ENCODE measurements at regions not wholly inside any gene's neighbourhood (a gene's known extent, or its start where the extent isn't known, plus 50 kb on each side); places are given as distances from the start of the nearest gene placed in this dataset.

DNA sequence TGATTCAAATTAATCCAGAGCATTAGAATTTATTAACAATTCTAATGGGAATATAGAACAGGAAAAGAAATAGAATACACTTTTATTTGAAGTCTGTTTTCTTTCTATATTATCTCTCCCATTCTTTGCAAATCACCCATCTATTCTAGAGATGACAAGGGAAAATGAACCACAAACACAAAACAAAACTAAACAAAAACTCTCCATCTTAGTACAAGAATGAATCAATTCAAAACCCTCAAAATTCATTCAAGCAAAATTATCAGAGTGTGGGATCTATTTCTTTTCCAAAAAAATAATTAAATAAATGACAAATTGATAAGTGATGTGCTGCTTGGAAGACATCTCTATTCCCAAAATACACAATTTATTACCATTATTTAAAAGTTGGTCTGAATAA is 400.1 kb upstream of the NWD2 start:
- DNase-seq: no peak
- H3K4me1 Mint-ChIP-seq: no peaks in the 10 kb centered on the region

DNA sequence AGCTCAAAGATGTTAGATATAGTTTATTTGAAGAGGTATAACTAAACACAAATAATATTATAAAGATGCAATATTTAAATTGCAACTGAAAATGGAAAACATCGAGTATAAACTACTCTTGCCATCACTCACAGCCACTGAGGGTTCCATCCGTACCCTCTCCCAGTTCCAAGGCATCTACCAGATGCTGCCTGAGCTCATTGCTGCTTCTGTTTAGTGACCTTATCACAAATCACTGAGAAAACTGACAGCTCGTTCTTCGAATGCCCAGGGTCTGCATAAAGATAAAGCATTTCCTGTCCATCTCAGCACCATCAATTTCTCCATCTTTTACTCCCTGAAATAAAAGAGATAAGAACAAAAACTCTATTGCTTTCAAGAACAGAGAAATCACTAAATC is 391.7 kb upstream of the NWD2 start:
- ATAC-seq (ENCODE audit: low read depth): no peak
- H4K20me1 ChIP-seq (ENCODE audit: control insufficient read depth, insufficient read depth, low read length, poor library complexity, severe bottlenecking): no peaks in the 10 kb centered on the region
- no peak overlapping the region for H3K27ac Mint-ChIP-seq
- WGBS (ENCODE audit: insufficient coverage): 77% methylated on average over 4 of the region's 4 CpGs
- no peak overlapping the region for H3K9ac ChIP-seq (ENCODE audit: low read length)
- H2AFZ ChIP-seq (ENCODE audit: insufficient read depth, low read depth, low read length, poor library complexity, severe bottlenecking): no peak overlapping the region
- no peak for TF ChIP-seq EZH2 (IDR thresholded peaks at IDR 0.05; ENCODE audit: borderline replicate concordance, insufficient read depth, low read depth, low read length, poor library complexity, severe bottlenecking)
- TF ChIP-seq, protein P1, sequence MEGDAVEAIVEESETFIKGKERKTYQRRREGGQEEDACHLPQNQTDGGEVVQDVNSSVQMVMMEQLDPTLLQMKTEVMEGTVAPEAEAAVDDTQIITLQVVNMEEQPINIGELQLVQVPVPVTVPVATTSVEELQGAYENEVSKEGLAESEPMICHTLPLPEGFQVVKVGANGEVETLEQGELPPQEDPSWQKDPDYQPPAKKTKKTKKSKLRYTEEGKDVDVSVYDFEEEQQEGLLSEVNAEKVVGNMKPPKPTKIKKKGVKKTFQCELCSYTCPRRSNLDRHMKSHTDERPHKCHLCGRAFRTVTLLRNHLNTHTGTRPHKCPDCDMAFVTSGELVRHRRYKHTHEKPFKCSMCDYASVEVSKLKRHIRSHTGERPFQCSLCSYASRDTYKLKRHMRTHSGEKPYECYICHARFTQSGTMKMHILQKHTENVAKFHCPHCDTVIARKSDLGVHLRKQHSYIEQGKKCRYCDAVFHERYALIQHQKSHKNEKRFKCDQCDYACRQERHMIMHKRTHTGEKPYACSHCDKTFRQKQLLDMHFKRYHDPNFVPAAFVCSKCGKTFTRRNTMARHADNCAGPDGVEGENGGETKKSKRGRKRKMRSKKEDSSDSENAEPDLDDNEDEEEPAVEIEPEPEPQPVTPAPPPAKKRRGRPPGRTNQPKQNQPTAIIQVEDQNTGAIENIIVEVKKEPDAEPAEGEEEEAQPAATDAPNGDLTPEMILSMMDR (IDR thresholded peaks at IDR 0.05): no peak
- no peak overlapping the region for H3K4me2 ChIP-seq (replicated peaks; ENCODE audit: low read depth, low read length, poor library complexity, severe bottlenecking)
- no peaks in the 10 kb centered on the region for H3K9me3 ChIP-seq (ENCODE audit: control extremely low read depth in 1 of 3, control insufficient read depth in 2 of 3, insufficient read depth in 1 of 3, low read length in 2 of 3)
- no peak for DNase-seq
- H3K36me3 ChIP-seq (replicated peaks in 1 of 2; ENCODE audit: control extremely low read depth in 1 of 2, control insufficient read depth in 1 of 2, extremely low read depth in 1 of 2, insufficient read depth in 2 of 2, low read length in 1 of 2): no peaks in the 10 kb centered on the region
- intact Hi-C loops (cut with micrococcal nuclease): no loop called here
- ChIA-PET CTCF (no interaction called here), POLR2A (no interaction called here)
- H3K27ac ChIP-seq (ENCODE audit: low read length in 2 of 2): no peak overlapping the region
- no peaks in the 10 kb centered on the region for H3K9me3 Mint-ChIP-seq (ENCODE audit: insufficient read depth)
- H3K27me3 Mint-ChIP-seq: no peaks in the 10 kb centered on the region
- no peak overlapping the region for H3K4me3 Mint-ChIP-seq
- H3K4me3 ChIP-seq (ENCODE audit: control extremely low read depth in 1 of 5, extremely low read depth in 1 of 5, insufficient read depth in 1 of 5, low read depth in 2 of 5, low read length in 4 of 5): no peak overlapping the region
- H3K79me2 ChIP-seq (ENCODE audit: control insufficient read depth, insufficient read depth, low read length): no peaks in the 10 kb centered on the region
- H3K4me1 ChIP-seq (ENCODE audit: control insufficient read depth in 2 of 2, insufficient read depth in 2 of 2, low read length in 2 of 2): no peaks in the 10 kb centered on the region
- H3K4me1 Mint-ChIP-seq: no peaks in the 10 kb centered on the region
- no peaks in the 10 kb centered on the region for H3K27me3 ChIP-seq (replicated peaks in 1 of 4; ENCODE audit: control extremely low read depth in 1 of 4, control insufficient read depth in 3 of 4, insufficient read depth in 4 of 4, low read length in 3 of 4)

More for the DNA sequence above, 400.1 kb upstream of the NWD2 start:
- H3K27ac ChIP-seq (ENCODE audit: low read length in 2 of 2): no peak overlapping the region
- CTCF ChIA-PET: no interaction called here
- POLR2A ChIA-PET: no interaction called here
- no peak overlapping the region for H3K4me3 ChIP-seq (ENCODE audit: control extremely low read depth in 1 of 5, extremely low read depth in 1 of 5, insufficient read depth in 1 of 5, low read depth in 2 of 5, low read length in 4 of 5)
- no peak for ATAC-seq (ENCODE audit: low read depth)
- H3K4me2 ChIP-seq (replicated peaks; ENCODE audit: low read depth, low read length, poor library complexity, severe bottlenecking): no peak overlapping the region
- H3K9me3 Mint-ChIP-seq (ENCODE audit: insufficient read depth): no peaks in the 10 kb centered on the region
- no peaks in the 10 kb centered on the region for H3K27me3 Mint-ChIP-seq
- no peak overlapping the region for H3K4me3 Mint-ChIP-seq
- no peaks in the 10 kb centered on the region for H3K36me3 ChIP-seq (replicated peaks in 1 of 2; ENCODE audit: control extremely low read depth in 1 of 2, control insufficient read depth in 1 of 2, extremely low read depth in 1 of 2, insufficient read depth in 2 of 2, low read length in 1 of 2)
- no peak for TF ChIP-seq EZH2 (IDR thresholded peaks at IDR 0.05; ENCODE audit: borderline replicate concordance, insufficient read depth, low read depth, low read length, poor library complexity, severe bottlenecking)
- no peaks in the 10 kb centered on the region for H3K79me2 ChIP-seq (ENCODE audit: control insufficient read depth, insufficient read depth, low read length)
- H3K9ac ChIP-seq (ENCODE audit: low read length): no peak overlapping the region
- H4K20me1 ChIP-seq (ENCODE audit: control insufficient read depth, insufficient read depth, low read length, poor library complexity, severe bottlenecking): no peaks in the 10 kb centered on the region
- H2AFZ ChIP-seq (ENCODE audit: insufficient read depth, low read depth, low read length, poor library complexity, severe bottlenecking): no peak overlapping the region
- intact Hi-C loops (cut with micrococcal nuclease): no loop called here
- no peak overlapping the region for H3K27ac Mint-ChIP-seq
- H3K9me3 ChIP-seq (ENCODE audit: control extremely low read depth in 1 of 3, control insufficient read depth in 2 of 3, insufficient read depth in 1 of 3, low read length in 2 of 3): no peaks in the 10 kb centered on the region
- H3K4me1 ChIP-seq (ENCODE audit: control insufficient read depth in 2 of 2, insufficient read depth in 2 of 2, low read length in 2 of 2): no peaks in the 10 kb centered on the region
- H3K27me3 ChIP-seq (replicated peaks in 1 of 4; ENCODE audit: control extremely low read depth in 1 of 4, control insufficient read depth in 3 of 4, insufficient read depth in 4 of 4, low read length in 3 of 4): no peaks in the 10 kb centered on the region

Measured in B cell (primary cell).